Neuronal stem cell (in vitro differentiated cells): ENCODE measurements at regions not wholly inside any gene's neighbourhood (a gene's known extent, or its start where the extent isn't known, plus 50 kb on each side); places are given as distances from the start of the nearest gene placed in this dataset.

ENCODE experiments used
- DNase-seq: peaks from one replicate; pipeline ENCODE4 v3.0.0-alpha.2; 2013; ENCODE audit warnings: low spot score
- H2AFZ ChIP-seq: one replicate; pipeline ENCODE4 v1.6.1; 2013; ENCODE audit warnings: mild to moderate bottlenecking, low read length, inconsistent platforms
- H2AK5ac ChIP-seq: 2 replicates; pipeline ENCODE4 v1.6.1; 2013; ENCODE audit warnings: low read depth, mild to moderate bottlenecking, inconsistent platforms, low read length, moderate library complexity, mixed read lengths
- H2BK120ac ChIP-seq: 2 replicates; pipeline ENCODE4 v1.6.1; 2013; ENCODE audit warnings: low read depth, mild to moderate bottlenecking, inconsistent platforms, low read length, moderate library complexity, mixed read lengths
- H2BK12ac ChIP-seq: one replicate; pipeline ENCODE4 v1.6.1; 2013; ENCODE audit warnings: low read length, inconsistent platforms
- H2BK15ac ChIP-seq: 2 replicates; pipeline ENCODE4 v1.6.1; 2013; ENCODE audit warnings: mild to moderate bottlenecking, low read length, inconsistent platforms, mixed read lengths
- H2BK5ac ChIP-seq: one replicate; pipeline ENCODE4 v1.6.1; 2013; ENCODE audit warnings: inconsistent platforms, mild to moderate bottlenecking, low read length, moderate library complexity
- H3K14ac ChIP-seq: one replicate; pipeline ENCODE4 v1.6.1; 2013; ENCODE audit warnings: low read length, inconsistent platforms
- H3K18ac ChIP-seq: 2 replicates; pipeline ENCODE4 v1.6.1; 2013; ENCODE audit warnings: low read length, inconsistent platforms
- H3K23ac ChIP-seq: 2 replicates; pipeline ENCODE4 v1.6.1; 2013; ENCODE audit warnings: low read depth, mild to moderate bottlenecking, mixed read lengths, low read length, inconsistent platforms; ENCODE audit not compliant: poor library complexity
- H3K27ac ChIP-seq: replicated peaks from 3 replicates; pipeline ENCODE4 v1.5.1; 2013; ENCODE audit warnings: low read length, inconsistent platforms
- H3K27me3 ChIP-seq, 3 experiments: 2 replicates each; pipeline ENCODE4 v1.6.1; 2013; ENCODE audit warnings: low read length in 3 of 3, mild to moderate bottlenecking in 2 of 3, inconsistent platforms in 1 of 3, low read depth in 1 of 3, mixed read lengths in 1 of 3, moderate library complexity in 1 of 3; ENCODE audit not compliant: control insufficient read depth in 3 of 3, insufficient read depth in 3 of 3
- H3K36me3 ChIP-seq, 2 donors: replicated peaks in 1 of 2; 2 replicates each; pipeline ENCODE4 v1.6.1; 2013; ENCODE audit warnings: low read length in 2 of 2; ENCODE audit not compliant: control insufficient read depth in 2 of 2, insufficient read depth in 2 of 2
- H3K4ac ChIP-seq: 2 replicates; pipeline ENCODE4 v1.6.1; 2013; ENCODE audit warnings: inconsistent platforms, mild to moderate bottlenecking, low read length, moderate library complexity
- H3K4me1 ChIP-seq, 2 donors: 1 replicate in 1 of 2; 2 replicates in 1 of 2; pipeline ENCODE4 v1.6.1; 2013; ENCODE audit warnings: low read length in 2 of 2, low read depth in 1 of 2; ENCODE audit not compliant: control insufficient read depth in 2 of 2, insufficient read depth in 1 of 2
- H3K4me2 ChIP-seq: one replicate; pipeline ENCODE4 v1.6.1; 2013; ENCODE audit warnings: mild to moderate bottlenecking, low read length, inconsistent platforms; ENCODE audit not compliant: insufficient read depth, poor library complexity, severe bottlenecking
- H3K4me3 ChIP-seq, 2 donors: 2 replicates each; pipeline ENCODE4 v1.5.1; 2013; ENCODE audit warnings: low read length in 2 of 2, mild to moderate bottlenecking in 2 of 2, inconsistent platforms in 1 of 2, moderate library complexity in 1 of 2
- H3K79me1 ChIP-seq: one replicate; pipeline ENCODE4 v1.6.1; 2013; ENCODE audit warnings: low read depth, mild to moderate bottlenecking, inconsistent platforms, low read length, moderate library complexity
- H3K9ac ChIP-seq: one replicate; pipeline ENCODE4 v1.6.1; 2013; ENCODE audit warnings: mild to moderate bottlenecking, low read depth, low read length, inconsistent platforms; ENCODE audit not compliant: poor library complexity
- H3K9me3 ChIP-seq, 2 donors: replicated peaks in 1 of 2; 2 replicates each; pipeline versions ENCODE3 to v1.6.1; 2013; ENCODE audit warnings: low read length in 2 of 2, mild to moderate bottlenecking in 2 of 2, inconsistent platforms in 1 of 2, low read depth in 1 of 2, mixed read lengths in 1 of 2, moderate library complexity in 1 of 2; ENCODE audit not compliant: control insufficient read depth in 2 of 2, insufficient read depth in 1 of 2
- H4K8ac ChIP-seq: one replicate; pipeline ENCODE4 v1.6.1; 2013; ENCODE audit warnings: low read depth, mild to moderate bottlenecking, inconsistent platforms, low read length, moderate library complexity
- H4K91ac ChIP-seq: one replicate; pipeline ENCODE4 v1.6.1; 2013; ENCODE audit warnings: low read length, low read depth, mild to moderate bottlenecking, inconsistent platforms; ENCODE audit not compliant: poor library complexity
- WGBS, 2 donors: extraction: QIAGEN DNeasy Blood & Tissue Kit; methylation state at CpG; one replicate each; pipeline ENCODE4 v1.1.7; 2013; ENCODE audit warnings: missing lambda C conversion rate in 2 of 2, mixed read lengths in 1 of 2; ENCODE audit not compliant: insufficient read length in 2 of 2, insufficient replicate concordance in 1 of 2; ENCODE audit errors: extremely low coverage in 2 of 2; 5-methylcytosine and 5-hydroxymethylcytosine counted together

DNA sequence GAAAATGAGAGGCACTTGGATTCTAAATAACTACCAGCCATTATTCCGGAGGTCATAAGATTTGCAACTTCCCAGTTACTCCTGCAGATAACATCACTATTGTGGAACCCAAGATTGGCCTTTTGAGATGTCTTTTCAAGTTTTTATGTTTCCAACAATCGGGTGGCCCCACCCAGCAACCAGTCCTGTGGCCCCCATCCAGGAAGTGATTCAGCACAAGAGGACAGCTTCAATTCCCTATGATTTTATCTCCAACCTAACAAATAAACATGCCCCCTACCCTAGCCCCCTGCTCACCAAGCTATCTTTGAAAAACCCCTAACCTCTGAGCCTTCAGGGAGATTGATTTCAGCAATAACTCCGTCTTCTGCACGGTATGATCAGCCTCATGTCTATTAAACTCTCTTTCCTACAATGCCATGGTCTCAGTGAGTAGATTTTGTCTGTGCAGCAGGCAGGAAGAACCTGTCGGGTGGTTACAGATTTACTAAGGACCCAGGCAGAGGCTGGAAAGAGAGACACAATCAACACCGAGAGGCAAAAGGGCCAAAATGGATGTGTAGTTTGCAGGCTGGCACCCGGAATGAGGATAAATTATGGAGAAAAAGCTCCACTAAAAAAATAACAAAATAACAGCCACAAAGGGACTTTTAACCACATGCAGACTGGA is 83.9 kb upstream of the UNC5B start:
- H3K27ac ChIP-seq: no peak overlapping the region
- H3K4me3 ChIP-seq: no peak overlapping the region
- H3K79me1 ChIP-seq: no peaks in the 10 kb centered on the region
- H2AFZ ChIP-seq: no peak overlapping the region
- H3K14ac ChIP-seq: no peak overlapping the region
- no peak overlapping the region for H4K91ac ChIP-seq
- H3K18ac ChIP-seq: no peak overlapping the region
- H3K9ac ChIP-seq: no peak overlapping the region
- H3K4me1 ChIP-seq: peaks cover 0 to 14% of the 10 kb centered on the region in 2 donors
- no CpG with 5 or more reads among the region's 7 CpGs for WGBS, 2 donors
- H2BK15ac ChIP-seq: no peak overlapping the region
- H2BK12ac ChIP-seq: no peak overlapping the region
- no peaks in the 10 kb centered on the region for H3K36me3 ChIP-seq
- no peak for DNase-seq
- H3K4me2 ChIP-seq: no peak overlapping the region
- no peak overlapping the region for H2BK5ac ChIP-seq
- peaks cover 0 to 4% (median 0%) of the 10 kb centered on the region in 3 experiments for H3K27me3 ChIP-seq
- no peak overlapping the region for H2BK120ac ChIP-seq
- no peak overlapping the region for H3K4ac ChIP-seq
- H2AK5ac ChIP-seq: no peak overlapping the region
- H4K8ac ChIP-seq: no peak overlapping the region
- no peak overlapping the region for H3K23ac ChIP-seq
- no peaks in the 10 kb centered on the region for H3K9me3 ChIP-seq

GRCh38 chr10:71131096-71131495 is 81.3 kb upstream of the UNC5B start:
- Histone ChIP-seq H2AFZ (no peak overlapping the region), H3K18ac (no peak overlapping the region), H2BK5ac (no peak overlapping the region), H3K4ac (no peak overlapping the region), H2BK15ac (no peak overlapping the region), H3K14ac (no peak overlapping the region), H3K79me1 (no peaks in the 10 kb centered on the region), H4K8ac (no peak overlapping the region), H3K36me3 (no peaks in the 10 kb centered on the region), H3K4me1 (peaks cover 4 to 20% of the 10 kb centered on the region in 2 donors), H3K4me3 (no peak overlapping the region), H2AK5ac (no peak overlapping the region), H3K9ac (no peak overlapping the region), H3K27ac (no peak overlapping the region), H3K4me2 (no peak overlapping the region), H3K9me3 (no peaks in the 10 kb centered on the region), H4K91ac (no peak overlapping the region), H3K23ac (no peak overlapping the region), H2BK12ac (no peak overlapping the region), H2BK120ac (no peak overlapping the region), H3K27me3 (peaks cover 0 to 4% (median 0%) of the 10 kb centered on the region in 3 experiments)
- WGBS, 2 donors: no CpG with 5 or more reads among the region's 10 CpGs
- DNase-seq: no peak

GRCh38 chr10:71131508-71132088 is 80.8 kb upstream of the UNC5B start:
- Histone ChIP-seq H2BK12ac (no peak overlapping the region), H3K27me3 (peaks cover 0 to 4% (median 0%) of the 10 kb centered on the region in 3 experiments), H2AFZ (no peak overlapping the region), H4K91ac (peak overlapping the region; percentile 44), H3K4ac (no peak overlapping the region), H3K79me1 (no peaks in the 10 kb centered on the region), H2BK15ac (no peak overlapping the region), H3K23ac (no peak overlapping the region), H3K4me1 (peaks cover 6 to 23% of the 10 kb centered on the region in 2 donors), H2AK5ac (peak overlapping the region; percentile 10), H2BK120ac (no peak overlapping the region), H3K4me3 (no peak overlapping the region), H4K8ac (no peak overlapping the region), H3K9me3 (no peaks in the 10 kb centered on the region), H3K14ac (no peak overlapping the region), H3K9ac (no peak overlapping the region), H2BK5ac (no peak overlapping the region), H3K18ac (no peak overlapping the region), H3K27ac (no peak overlapping the region), H3K4me2 (no peak overlapping the region), H3K36me3 (no peaks in the 10 kb centered on the region)
- no peak for DNase-seq
- no CpG with 5 or more reads among the region's 4 CpGs for WGBS, 2 donors

- Histone ChIP-seq H3K4me2 (no peak overlapping the region), H2AFZ (no peak overlapping the region), H3K4ac (no peak overlapping the region), H2BK120ac (no peak overlapping the region), H3K18ac (no peak overlapping the region), H3K27me3 (peaks cover 0 to 4% (median 0%) of the 10 kb centered on the region in 3 experiments), H3K14ac (no peak overlapping the region), H3K23ac (peak overlapping the region; percentile 4), H4K91ac (no peak overlapping the region), H3K9me3 (no peaks in the 10 kb centered on the region), H3K4me1 (peaks cover 6 to 17% of the 10 kb centered on the region in 2 donors), H2BK12ac (no peak overlapping the region), H3K27ac (no peak overlapping the region), H2BK15ac (peak overlapping the region; percentile 16), H3K36me3 (no peaks in the 10 kb centered on the region), H3K9ac (no peak overlapping the region), H4K8ac (no peak overlapping the region), H3K4me3 (no peak overlapping the region), H3K79me1 (no peaks in the 10 kb centered on the region), H2BK5ac (no peak overlapping the region), H2AK5ac (no peak overlapping the region)
- WGBS, 2 donors: no CpG with 5 or more reads among the region's 4 CpGs
- no peak for DNase-seq
Measured at GRCh38 chr10:71132321-71132810, 80.0 kb upstream of the UNC5B start.
